ENCODE measurements at regions not wholly inside any gene's neighbourhood (a gene's known extent, or its start where the extent isn't known, plus 50 kb on each side); places are given as distances from the start of the nearest gene placed in this dataset.

DNA sequence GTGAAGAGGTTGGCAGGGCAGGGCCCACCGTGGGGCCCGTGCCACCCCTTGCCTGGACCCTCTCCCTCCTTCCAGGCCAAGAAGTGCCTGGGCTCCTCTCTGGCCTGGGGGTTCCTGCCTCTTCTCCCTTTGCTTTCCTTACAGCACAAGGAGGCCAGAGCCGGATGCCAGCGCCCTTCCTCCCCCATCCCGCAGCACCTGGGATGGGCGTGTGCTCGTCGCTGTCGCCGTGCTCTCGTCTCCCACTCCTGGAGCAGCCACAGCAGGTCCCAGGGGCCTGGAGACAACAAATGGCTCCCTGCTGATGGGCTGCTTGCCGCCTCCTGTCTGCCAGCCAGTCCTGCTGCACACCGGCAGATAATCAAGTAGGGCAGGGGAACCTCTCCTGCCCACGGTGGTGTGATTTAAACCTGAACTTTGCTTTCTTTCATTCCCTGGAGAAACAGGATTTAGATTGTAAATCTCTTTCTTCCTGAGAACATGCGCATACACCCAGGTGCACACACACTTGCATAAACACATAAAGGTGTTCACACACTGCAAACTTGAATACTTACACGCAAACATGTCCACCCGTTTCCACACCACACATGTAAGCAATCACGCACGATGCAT lies 50.8 kb upstream of the POU3F1 start:
- DNase-seq (ENCODE audit: low read depth, low spot score) (no peak), ATAC-seq (no peak)
- intact Hi-C loops (cut with micrococcal nuclease): no loop called here
- ChIA-PET CTCF (no interaction called here), RAD21 (ENCODE audit: low non-redundant PET in 1 of 2, low total read pairs in 2 of 2, uncharacterized antibody in 2 of 2, unreplicated experiment in 2 of 2) (no interaction called here), POLR2A (no interaction called here)
- H3K27ac ChIP-seq (ENCODE audit: low read depth, low read length): no peak overlapping the region
- H3K4me1 ChIP-seq (ENCODE audit: control insufficient read depth in 1 of 2, insufficient read depth in 2 of 2, low read length in 2 of 2): no peaks in the 10 kb centered on the region
- no TSS peak for BruUV-seq (replicated peaks)
- H3K79me2 ChIP-seq (ENCODE audit: insufficient read depth, low read length): no peaks in the 10 kb centered on the region
- TF ChIP-seq ELF1 (IDR thresholded peaks at IDR 0.05; ENCODE audit: borderline replicate concordance, low read depth): no peak
- no peak for TF ChIP-seq CBX3 (IDR thresholded peaks at IDR 0.05; ENCODE audit: low read depth)
- TF ChIP-seq TCF7L2 (IDR thresholded peaks at IDR 0.05; ENCODE audit: borderline replicate concordance, extremely low read depth, insufficient read depth, insufficient read length): no peak
- no peak for TF ChIP-seq ZNF274 (IDR thresholded peaks at IDR 0.05; ENCODE audit: low read depth, low read length)
- TF ChIP-seq JUND (IDR thresholded peaks at IDR 0.05): no peak
- no peak for TF ChIP-seq YY1 (IDR thresholded peaks at IDR 0.05; ENCODE audit: extremely low read depth, insufficient replicate concordance, low read depth, low read length)
- TF ChIP-seq, protein P1, sequence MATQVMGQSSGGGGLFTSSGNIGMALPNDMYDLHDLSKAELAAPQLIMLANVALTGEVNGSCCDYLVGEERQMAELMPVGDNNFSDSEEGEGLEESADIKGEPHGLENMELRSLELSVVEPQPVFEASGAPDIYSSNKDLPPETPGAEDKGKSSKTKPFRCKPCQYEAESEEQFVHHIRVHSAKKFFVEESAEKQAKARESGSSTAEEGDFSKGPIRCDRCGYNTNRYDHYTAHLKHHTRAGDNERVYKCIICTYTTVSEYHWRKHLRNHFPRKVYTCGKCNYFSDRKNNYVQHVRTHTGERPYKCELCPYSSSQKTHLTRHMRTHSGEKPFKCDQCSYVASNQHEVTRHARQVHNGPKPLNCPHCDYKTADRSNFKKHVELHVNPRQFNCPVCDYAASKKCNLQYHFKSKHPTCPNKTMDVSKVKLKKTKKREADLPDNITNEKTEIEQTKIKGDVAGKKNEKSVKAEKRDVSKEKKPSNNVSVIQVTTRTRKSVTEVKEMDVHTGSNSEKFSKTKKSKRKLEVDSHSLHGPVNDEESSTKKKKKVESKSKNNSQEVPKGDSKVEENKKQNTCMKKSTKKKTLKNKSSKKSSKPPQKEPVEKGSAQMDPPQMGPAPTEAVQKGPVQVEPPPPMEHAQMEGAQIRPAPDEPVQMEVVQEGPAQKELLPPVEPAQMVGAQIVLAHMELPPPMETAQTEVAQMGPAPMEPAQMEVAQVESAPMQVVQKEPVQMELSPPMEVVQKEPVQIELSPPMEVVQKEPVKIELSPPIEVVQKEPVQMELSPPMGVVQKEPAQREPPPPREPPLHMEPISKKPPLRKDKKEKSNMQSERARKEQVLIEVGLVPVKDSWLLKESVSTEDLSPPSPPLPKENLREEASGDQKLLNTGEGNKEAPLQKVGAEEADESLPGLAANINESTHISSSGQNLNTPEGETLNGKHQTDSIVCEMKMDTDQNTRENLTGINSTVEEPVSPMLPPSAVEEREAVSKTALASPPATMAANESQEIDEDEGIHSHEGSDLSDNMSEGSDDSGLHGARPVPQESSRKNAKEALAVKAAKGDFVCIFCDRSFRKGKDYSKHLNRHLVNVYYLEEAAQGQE (IDR thresholded peaks at IDR 0.05; ENCODE audit: low read depth): no peak
- TF ChIP-seq SP1 (IDR thresholded peaks at IDR 0.05; ENCODE audit: low read depth): no peak
- TF ChIP-seq, protein P2, sequence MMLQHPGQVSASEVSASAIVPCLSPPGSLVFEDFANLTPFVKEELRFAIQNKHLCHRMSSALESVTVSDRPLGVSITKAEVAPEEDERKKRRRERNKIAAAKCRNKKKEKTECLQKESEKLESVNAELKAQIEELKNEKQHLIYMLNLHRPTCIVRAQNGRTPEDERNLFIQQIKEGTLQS (IDR thresholded peaks at IDR 0.05): no peak
- TF ChIP-seq CEBPB (IDR thresholded peaks at IDR 0.05; ENCODE audit: low read depth): no peak
- no peak for TF ChIP-seq POLR2AphosphoS5 (IDR thresholded peaks at IDR 0.05; ENCODE audit: low read depth, low read length)
- TF ChIP-seq ZFX (IDR thresholded peaks at IDR 0.05): no peak
- TF ChIP-seq SIN3A (IDR thresholded peaks at IDR 0.05; ENCODE audit: low read depth): no peak
- no peak for TF ChIP-seq EZH2phosphoT487 (IDR thresholded peaks at IDR 0.05; ENCODE audit: borderline replicate concordance)
- no peak for TF ChIP-seq RAD21 (IDR thresholded peaks at IDR 0.05; ENCODE audit: low read depth)
- H4K20me1 ChIP-seq (ENCODE audit: insufficient read depth): no peaks in the 10 kb centered on the region
- H3K9ac ChIP-seq (ENCODE audit: low read length): no peak overlapping the region
- H3K36me3 ChIP-seq (ENCODE audit: control insufficient read depth in 1 of 2, insufficient read depth in 2 of 2, low read length in 2 of 2): no peaks in the 10 kb centered on the region
- no peak overlapping the region for H2AFZ ChIP-seq (ENCODE audit: low read depth, low read length, poor library complexity, severe bottlenecking)
- H3K4me3 ChIP-seq (replicated peaks in 1 of 2; ENCODE audit: low read depth in 1 of 2, low read length in 2 of 2): no peak overlapping the region
- H3K27me3 ChIP-seq (ENCODE audit: insufficient read depth, low read length): no peaks in the 10 kb centered on the region
- H3K9me3 ChIP-seq (ENCODE audit: control insufficient read depth in 1 of 2, insufficient read depth in 1 of 2, low read depth in 1 of 2, low read length in 2 of 2): no peaks in the 10 kb centered on the region
- H3K4me2 ChIP-seq (ENCODE audit: low read length): no peak overlapping the region
- no peaks in the 10 kb centered on the region for H3K9me2 ChIP-seq (ENCODE audit: insufficient read depth)
